ENCODE measurements at regions not wholly inside any gene's neighbourhood (a gene's known extent, or its start where the extent isn't known, plus 50 kb on each side); places are given as distances from the start of the nearest gene placed in this dataset.

GRCh38 chr3:106862067-106862466 is 515.2 kb upstream of the CCDC54 start:
- H3K27ac ChIP-seq = no peak overlapping the region
- H3K27me3 ChIP-seq = no peaks in the 10 kb centered on the region
- no peak for DNase-seq (ENCODE audit: low spot score)
- peak overlapping the region; percentile 18 for H3K27ac Mint-ChIP-seq
- H3K36me3 Mint-ChIP-seq = no peaks in the 10 kb centered on the region
- no peak overlapping the region for H3K9ac ChIP-seq
- no peak overlapping the region for H3K4me3 ChIP-seq
- no peaks in the 10 kb centered on the region for H3K79me2 ChIP-seq (ENCODE audit: low read depth)
- no peak overlapping the region for H3K4me2 ChIP-seq
- peaks cover 4% of the 10 kb centered on the region for H3K27me3 Mint-ChIP-seq (ENCODE audit: insufficient read depth, low read depth)
- no peaks in the 10 kb centered on the region for H3K4me1 ChIP-seq
- H3K9me3 ChIP-seq (ENCODE audit: low read depth) = no peaks in the 10 kb centered on the region
- no peaks in the 10 kb centered on the region for H3K36me3 ChIP-seq
- H3K4me1 Mint-ChIP-seq = no peaks in the 10 kb centered on the region
- peak overlapping the region; percentile 77 for H2AFZ ChIP-seq (replicated peaks)
- no peaks in the 10 kb centered on the region for H3K9me3 Mint-ChIP-seq
- TF ChIP-seq EZH2phosphoT487 (IDR thresholded peaks at IDR 0.05) (no peak), EZH2 (IDR thresholded peaks at IDR 0.05) (no peak)
- TF ChIP-seq, protein P1, sequence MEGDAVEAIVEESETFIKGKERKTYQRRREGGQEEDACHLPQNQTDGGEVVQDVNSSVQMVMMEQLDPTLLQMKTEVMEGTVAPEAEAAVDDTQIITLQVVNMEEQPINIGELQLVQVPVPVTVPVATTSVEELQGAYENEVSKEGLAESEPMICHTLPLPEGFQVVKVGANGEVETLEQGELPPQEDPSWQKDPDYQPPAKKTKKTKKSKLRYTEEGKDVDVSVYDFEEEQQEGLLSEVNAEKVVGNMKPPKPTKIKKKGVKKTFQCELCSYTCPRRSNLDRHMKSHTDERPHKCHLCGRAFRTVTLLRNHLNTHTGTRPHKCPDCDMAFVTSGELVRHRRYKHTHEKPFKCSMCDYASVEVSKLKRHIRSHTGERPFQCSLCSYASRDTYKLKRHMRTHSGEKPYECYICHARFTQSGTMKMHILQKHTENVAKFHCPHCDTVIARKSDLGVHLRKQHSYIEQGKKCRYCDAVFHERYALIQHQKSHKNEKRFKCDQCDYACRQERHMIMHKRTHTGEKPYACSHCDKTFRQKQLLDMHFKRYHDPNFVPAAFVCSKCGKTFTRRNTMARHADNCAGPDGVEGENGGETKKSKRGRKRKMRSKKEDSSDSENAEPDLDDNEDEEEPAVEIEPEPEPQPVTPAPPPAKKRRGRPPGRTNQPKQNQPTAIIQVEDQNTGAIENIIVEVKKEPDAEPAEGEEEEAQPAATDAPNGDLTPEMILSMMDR (IDR thresholded peaks at IDR 0.05) = peak; percentile 11
- no peak overlapping the region for H3K4me3 Mint-ChIP-seq
- no peaks in the 10 kb centered on the region for H3F3A ChIP-seq (ENCODE audit: low read depth)
- H4K20me1 ChIP-seq (ENCODE audit: low read depth) = no peaks in the 10 kb centered on the region

DNA sequence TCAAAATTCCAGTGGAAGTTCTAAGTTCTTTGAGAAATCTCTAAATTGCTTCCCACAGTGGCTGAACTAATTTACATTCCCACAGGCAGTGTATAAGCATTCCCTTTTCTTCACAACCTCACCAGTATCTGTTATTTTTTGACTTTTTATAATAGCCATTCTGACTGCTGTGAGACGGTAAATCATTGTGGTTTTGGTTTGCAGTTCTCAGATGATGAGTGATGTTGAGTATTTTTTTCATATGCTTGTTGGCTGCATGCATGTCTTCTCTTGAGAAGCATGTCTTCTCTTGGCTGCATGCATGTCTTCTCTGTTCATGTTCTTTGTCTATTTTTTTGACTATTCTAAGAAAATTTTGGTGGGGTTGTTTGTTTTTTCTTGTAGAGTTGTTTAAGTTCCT is 499.6 kb upstream of the CCDC54 start:
- no peak for DNase-seq (ENCODE audit: low spot score)
- TF ChIP-seq EZH2 (IDR thresholded peaks at IDR 0.05) (no peak), EZH2phosphoT487 (IDR thresholded peaks at IDR 0.05) (no peak)
- TF ChIP-seq, protein P1 (IDR thresholded peaks at IDR 0.05) = no peak
- Histone ChIP-seq H4K20me1 (ENCODE audit: low read depth) (no peaks in the 10 kb centered on the region), H3K79me2 (ENCODE audit: low read depth) (no peaks in the 10 kb centered on the region), H2AFZ (replicated peaks) (peak overlapping the region; percentile 70), H3F3A (ENCODE audit: low read depth) (no peaks in the 10 kb centered on the region), H3K27me3 (no peaks in the 10 kb centered on the region), H3K36me3 (no peaks in the 10 kb centered on the region), H3K4me1 (peaks cover 28% of the 10 kb centered on the region), H3K4me3 (no peak overlapping the region), H3K4me2 (no peak overlapping the region), H3K27ac (no peak overlapping the region), H3K9me3 (ENCODE audit: low read depth) (no peaks in the 10 kb centered on the region), H3K9ac (no peak overlapping the region)
- Mint-ChIP-seq H3K36me3 (no peaks in the 10 kb centered on the region), H3K27ac (no peak overlapping the region), H3K27me3 (ENCODE audit: insufficient read depth, low read depth) (no peaks in the 10 kb centered on the region), H3K4me1 (peaks cover 13% of the 10 kb centered on the region), H3K4me3 (no peak overlapping the region), H3K9me3 (peaks cover 3% of the 10 kb centered on the region)

GRCh38 chr3:106880206-106880605 is 497.0 kb upstream of the CCDC54 start:
- Histone ChIP-seq H3K4me2 (peak overlapping the region; percentile 49), H3F3A (ENCODE audit: low read depth) (no peaks in the 10 kb centered on the region), H3K9me3 (ENCODE audit: low read depth) (peaks cover 6% of the 10 kb centered on the region), H3K4me3 (no peak overlapping the region), H3K4me1 (peaks cover 28% of the 10 kb centered on the region), H4K20me1 (ENCODE audit: low read depth) (no peaks in the 10 kb centered on the region), H3K36me3 (no peaks in the 10 kb centered on the region), H3K79me2 (ENCODE audit: low read depth) (no peaks in the 10 kb centered on the region), H2AFZ (replicated peaks) (peak overlapping the region; percentile 35), H3K27me3 (no peaks in the 10 kb centered on the region), H3K9ac (no peak overlapping the region), H3K27ac (peak overlapping the region; percentile 11)
- Mint-ChIP-seq H3K4me3 (no peak overlapping the region), H3K36me3 (no peaks in the 10 kb centered on the region), H3K27me3 (ENCODE audit: insufficient read depth, low read depth) (no peaks in the 10 kb centered on the region), H3K9me3 (peaks cover 2% of the 10 kb centered on the region), H3K27ac (peak overlapping the region; percentile 33), H3K4me1 (peaks cover 13% of the 10 kb centered on the region)
- peak; percentile 19 for DNase-seq (ENCODE audit: low spot score)
- TF ChIP-seq, protein P1 (IDR thresholded peaks at IDR 0.05) = no peak
- TF ChIP-seq EZH2phosphoT487 (IDR thresholded peaks at IDR 0.05) = no peak
- no peak for TF ChIP-seq EZH2 (IDR thresholded peaks at IDR 0.05)

All from neural progenitor cell (in vitro differentiated cells).